C4-2B (cell line): ENCODE measurements at regions not wholly inside any gene's neighbourhood (a gene's known extent, or its start where the extent isn't known, plus 50 kb on each side); places are given as distances from the start of the nearest gene placed in this dataset.

Experiments used
- ZFX ChIP-seq: fragments of 450-650 bp; IDR thresholded peaks from 2 replicates; pipeline ENCODE4 v1.6.1; 2017
- TF ChIP-seq, protein P1 (sequence below): fragments of 450-650 bp; conservative IDR thresholded peaks from 2 replicates; pipeline ENCODE4 v1.5.1; 2017; ENCODE audit warnings: mild to moderate bottlenecking

DNA sequence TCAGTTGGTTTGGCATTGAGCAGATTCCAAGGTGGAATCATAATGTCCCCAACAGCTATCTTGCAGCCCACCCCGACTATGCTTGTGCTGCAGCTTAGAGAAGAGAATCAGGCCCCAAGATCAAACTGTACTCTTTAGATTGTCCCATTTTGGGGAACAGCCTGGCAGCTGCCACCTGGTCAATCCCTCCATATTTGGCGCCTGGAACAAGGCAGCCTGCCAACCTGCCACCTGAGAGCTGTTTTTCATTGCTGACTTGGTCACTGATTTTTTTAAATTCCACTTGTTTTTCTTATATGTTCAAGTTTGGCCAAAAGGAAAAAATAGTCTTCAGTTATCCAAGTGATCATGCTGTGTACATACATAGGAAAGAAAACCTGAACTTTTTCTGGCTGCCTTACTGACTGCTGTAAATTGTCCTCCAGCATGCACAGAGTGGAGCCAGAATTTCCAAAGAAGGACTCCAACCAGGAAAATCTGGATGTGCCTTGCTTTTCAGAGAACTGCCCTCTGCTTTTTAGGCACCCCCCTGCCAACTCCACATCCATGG is 504.2 kb downstream of the ENC1 start:
- TF ChIP-seq, protein P1, sequence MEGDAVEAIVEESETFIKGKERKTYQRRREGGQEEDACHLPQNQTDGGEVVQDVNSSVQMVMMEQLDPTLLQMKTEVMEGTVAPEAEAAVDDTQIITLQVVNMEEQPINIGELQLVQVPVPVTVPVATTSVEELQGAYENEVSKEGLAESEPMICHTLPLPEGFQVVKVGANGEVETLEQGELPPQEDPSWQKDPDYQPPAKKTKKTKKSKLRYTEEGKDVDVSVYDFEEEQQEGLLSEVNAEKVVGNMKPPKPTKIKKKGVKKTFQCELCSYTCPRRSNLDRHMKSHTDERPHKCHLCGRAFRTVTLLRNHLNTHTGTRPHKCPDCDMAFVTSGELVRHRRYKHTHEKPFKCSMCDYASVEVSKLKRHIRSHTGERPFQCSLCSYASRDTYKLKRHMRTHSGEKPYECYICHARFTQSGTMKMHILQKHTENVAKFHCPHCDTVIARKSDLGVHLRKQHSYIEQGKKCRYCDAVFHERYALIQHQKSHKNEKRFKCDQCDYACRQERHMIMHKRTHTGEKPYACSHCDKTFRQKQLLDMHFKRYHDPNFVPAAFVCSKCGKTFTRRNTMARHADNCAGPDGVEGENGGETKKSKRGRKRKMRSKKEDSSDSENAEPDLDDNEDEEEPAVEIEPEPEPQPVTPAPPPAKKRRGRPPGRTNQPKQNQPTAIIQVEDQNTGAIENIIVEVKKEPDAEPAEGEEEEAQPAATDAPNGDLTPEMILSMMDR: no peak
- TF ChIP-seq ZFX: no peak
